NCI-H1105 (cell line): ENCODE measurements at regions not wholly inside any gene's neighbourhood (a gene's known extent, or its start where the extent isn't known, plus 50 kb on each side); places are given as distances from the start of the nearest gene placed in this dataset.

Experiments
- DNase-seq: peaks from one replicate; lab custom pipeline; 2025; lab: John Stamatoyannopoulos, UW

DNA sequence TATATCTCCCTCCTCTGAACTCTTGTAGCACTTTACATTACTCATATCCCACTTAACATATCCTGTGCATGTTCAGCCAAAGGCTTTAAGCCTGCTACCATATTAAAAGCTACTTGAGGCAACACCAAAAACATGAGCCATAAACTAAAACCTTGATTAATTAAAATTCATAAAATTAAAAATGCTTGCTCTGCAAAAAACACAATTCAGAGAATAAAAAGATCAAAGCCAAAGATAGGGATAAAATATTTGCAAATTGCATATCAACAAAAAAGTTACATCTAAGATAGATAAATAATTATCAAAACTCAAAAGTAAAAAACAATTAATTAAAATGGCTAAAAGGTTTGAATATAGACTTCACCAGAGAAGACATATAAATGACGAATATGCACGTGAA, 495.4 kb upstream of the PIK3C3 start:
- no peak for DNase-seq

DNA sequence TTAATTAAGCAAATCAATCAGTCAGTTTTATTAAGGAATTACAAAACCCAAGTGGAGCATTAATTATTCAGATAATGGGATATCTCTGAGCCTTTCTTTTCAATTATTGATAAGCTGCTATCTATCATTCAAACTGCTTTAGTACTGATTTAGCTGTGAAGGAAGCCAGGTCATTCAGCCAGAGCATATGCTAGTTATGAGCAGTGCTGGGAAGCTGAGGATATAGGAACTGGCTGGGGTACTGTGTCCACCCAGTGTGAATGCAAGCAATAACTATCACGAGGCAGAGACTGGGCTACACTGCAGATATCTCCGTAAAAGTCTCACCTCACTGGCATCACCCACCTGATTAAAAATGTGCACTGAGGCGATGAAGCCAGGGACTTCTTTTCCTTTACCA, 496.7 kb upstream of the PIK3C3 start:
- no peak for DNase-seq

DNA sequence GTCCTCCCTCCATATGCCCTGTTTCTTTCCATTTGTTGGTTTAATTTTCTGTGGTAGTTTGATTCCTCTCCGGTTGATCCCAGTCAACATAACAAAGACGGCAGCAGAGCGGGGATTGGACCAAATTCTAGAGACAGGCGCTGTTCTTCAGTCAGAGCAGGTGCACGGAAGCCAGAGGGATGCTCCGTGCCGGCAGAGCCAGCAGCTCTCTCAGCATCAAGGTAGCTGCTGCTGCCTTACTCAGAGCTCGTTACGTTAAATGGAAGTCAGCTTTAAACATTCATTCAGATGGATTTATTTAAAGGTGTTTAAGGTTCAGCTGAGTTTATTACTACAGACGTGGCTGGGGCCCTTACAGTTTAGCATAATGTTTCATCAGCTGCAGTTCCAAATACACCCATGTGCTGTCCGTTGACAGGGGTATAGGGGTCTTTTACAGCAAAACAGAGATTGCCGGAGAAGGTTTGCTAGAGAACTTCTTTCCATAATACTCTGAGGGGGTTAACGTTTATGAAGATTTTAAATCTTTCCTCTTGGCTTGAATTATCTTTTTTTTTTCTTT, 497.2 kb upstream of the PIK3C3 start:
- DNase-seq: no peak

DNA sequence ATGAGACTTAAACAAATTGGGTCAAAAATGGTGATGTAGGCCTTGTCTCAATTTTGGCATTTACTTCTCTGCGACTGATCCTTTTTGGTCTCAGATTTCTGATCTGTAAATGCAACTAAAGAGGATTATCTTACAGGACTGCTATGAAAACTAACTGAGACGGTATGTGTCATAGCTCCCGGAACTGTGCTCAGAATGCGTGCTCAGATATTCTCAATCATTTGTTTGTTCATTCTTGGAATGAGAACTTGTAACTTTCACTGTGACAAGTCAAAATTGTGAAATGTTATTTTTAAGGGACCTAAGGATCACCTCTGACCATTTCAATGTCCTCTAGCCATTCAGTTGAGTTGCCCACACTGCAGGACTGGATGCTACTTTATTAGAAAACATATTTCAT, 498.2 kb upstream of the PIK3C3 start:
- no peak for DNase-seq

DNA sequence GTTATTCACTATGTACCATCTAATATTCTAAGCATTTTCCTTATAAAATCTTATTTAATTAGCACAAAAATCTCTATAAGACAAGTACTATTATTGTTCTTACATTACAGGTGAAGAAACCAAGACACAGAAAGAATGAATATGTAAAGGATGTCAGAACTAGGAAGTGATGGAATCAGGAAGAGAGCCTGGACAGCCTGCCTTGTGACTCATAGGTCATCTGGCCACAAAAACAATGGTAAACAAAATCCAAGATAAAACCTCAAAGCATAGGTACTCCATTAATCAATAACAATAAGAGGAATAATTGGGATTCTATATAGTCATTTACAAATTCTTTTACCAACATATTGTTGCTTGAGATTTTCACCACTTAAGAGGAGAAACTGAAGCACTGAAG, 505.4 kb upstream of the PIK3C3 start:
- no peak for DNase-seq

DNA sequence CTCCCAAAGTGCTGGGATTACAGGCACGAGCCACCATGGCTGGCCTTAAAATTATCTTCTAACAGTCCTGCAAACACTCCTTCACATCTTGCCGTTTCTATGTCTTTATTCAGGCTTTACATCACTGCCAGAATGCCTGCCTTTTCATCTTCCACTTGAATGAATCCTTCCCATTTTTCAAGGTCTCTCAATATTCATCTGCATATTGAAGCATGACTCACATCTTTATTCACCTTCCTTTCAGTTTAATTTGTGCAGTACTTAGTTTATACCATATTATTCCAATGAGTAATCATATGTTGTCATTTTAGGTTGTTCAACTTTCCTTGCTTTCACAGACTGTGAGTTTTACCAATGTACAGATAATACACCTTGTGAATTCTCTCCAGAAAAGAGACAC, 510.1 kb upstream of the PIK3C3 start:
- DNase-seq: no peak

DNA sequence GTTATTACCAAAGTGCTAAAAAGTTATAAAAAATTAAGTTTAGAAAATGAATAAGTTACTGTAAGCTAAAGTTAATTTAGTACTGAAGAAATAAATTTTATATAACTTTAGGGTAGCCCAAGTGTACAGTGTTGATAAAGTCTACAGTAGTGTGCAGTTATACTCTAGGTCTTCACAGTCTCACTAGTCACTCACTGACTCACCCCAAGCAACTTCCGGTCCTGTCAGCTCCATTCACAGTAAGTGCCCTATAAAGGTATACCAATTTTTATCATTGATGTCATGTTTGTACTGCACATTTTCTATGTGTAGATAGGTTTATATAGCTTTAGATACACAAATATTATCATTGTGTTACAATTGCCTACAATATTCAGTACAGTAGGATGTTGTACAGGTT, 518.3 kb upstream of the PIK3C3 start:
- DNase-seq: no peak

DNA sequence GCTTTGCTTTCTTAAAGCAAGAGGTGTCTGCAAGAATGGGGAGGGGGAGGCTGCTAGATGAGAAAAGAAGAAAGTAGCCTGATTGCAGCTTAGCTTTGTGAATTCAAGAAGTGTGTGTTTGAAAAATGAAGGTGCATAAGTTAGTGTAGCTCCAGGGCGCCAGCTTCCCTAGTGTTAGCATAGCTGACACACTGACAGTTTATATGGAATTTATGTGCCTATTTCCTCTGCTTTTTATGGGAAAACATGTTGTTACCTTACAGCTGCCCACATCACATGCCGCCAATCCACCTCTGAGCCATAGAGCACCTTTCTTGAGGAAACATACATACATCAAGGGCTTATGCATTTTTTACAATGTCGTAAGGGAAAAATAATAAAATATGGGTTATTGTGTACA, 536.4 kb upstream of the PIK3C3 start:
- no peak for DNase-seq

DNA sequence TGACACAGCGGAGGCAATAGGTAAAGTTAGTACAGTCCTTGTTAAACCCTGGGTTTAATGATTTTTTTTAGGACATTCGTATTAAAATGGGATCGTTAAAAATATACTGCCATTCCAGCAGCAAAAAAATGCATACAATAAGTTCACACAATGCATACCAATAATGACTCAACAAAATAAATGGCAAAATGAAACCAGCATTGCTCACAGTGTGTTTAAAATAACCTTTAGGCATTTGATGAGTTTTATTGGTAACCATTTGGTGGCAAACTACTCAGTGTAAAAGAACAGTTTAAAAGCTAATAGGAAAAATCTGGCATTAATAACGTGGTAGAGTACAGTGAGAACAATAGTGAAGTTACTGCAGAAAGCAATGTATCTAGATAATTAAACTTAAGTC, 539.0 kb upstream of the PIK3C3 start:
- no peak for DNase-seq

DNA sequence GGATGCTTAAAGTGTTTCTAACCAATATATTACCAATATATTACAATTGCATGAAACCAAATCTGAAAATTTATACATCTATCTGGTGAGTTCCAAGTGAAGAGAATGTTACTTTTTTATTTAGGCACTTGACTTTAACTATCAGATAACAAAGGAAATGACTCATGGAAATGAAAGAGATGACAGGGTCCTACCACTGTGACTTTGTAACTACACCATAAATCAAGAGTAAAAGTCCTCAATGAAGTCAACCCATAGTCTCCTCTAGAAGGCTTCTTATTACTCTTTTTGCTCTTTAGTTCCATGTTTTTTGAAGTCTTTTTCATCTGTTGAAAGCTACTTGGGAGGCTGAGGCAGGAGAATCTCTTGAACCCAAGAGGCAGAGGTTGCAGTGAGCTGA, 545.0 kb upstream of the PIK3C3 start:
- DNase-seq: no peak

DNA sequence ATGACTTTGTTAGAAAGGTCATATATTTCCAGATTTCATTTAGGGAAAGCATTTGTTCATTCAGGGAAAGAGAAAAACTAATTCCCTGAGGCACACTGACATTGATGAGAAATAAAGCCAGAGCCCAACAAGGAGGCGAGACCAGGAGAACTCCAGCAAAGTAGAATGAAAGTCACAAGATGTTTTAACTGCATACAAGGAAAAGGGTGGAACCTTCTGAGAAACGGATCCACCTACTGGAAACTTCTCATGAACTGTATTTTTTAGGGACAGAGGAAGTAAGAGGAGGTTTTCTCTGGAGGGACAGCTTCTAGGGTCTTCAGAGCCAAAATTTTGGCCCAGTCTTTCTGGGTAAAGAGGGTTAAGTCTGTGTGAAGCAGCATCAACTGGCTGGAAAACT, 548.2 kb upstream of the PIK3C3 start:
- DNase-seq: no peak

DNA sequence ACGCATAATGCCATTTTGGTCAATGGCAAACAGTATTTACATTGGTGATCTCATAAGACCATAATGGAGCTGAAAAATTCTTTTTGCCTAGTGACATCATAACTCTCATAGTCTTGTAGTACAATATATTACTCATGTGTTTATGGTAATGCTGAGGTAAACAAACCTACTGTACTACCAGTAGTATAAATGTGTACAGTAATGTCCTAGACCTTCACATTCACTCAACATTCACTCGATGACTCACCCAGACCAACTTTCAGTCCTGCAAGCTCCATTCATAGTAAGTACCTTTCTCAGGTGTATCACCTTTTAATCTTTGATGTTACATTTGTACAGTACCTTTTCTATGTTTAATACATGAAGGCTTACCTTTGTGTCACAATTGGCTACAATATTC, 558.2 kb upstream of the PIK3C3 start:
- no peak for DNase-seq

DNA sequence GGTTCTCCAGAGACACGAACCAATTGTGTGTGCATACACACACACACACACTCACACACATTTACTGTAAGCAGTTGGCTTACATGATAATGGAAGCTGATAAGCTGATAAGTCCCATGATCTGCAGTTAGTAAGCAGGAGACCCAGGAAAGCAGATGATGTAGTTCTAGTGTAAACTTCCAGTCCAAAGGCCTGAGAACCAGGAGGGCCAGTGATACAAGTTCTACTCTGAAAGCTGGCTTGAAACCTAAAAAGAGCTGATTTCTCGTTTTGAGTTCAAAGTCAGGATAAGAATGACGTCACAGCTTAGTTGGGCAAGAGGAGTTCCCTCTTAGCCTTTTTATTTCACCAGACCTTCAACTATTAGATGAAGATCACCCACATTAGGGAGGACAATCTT, 558.8 kb upstream of the PIK3C3 start:
- DNase-seq: no peak

DNA sequence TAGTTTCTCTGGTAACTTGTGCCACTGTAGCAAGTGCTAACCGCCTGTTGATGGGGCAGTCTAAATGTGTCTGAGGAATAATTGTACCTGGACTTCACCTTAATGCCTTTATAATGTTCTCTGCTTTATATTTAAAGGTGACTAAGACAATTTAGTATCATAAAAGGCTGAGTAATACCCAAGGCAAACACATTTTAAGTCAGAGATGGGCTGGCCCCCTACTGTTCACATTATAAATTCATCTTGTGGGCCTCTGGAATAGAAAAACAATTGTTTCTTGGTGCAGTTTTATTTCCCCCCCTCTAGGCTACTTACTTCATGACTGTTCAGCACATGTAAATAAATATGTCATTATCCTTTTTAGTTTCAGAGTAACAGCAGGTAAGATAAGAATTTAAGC, 559.3 kb upstream of the PIK3C3 start:
- DNase-seq: no peak

DNA sequence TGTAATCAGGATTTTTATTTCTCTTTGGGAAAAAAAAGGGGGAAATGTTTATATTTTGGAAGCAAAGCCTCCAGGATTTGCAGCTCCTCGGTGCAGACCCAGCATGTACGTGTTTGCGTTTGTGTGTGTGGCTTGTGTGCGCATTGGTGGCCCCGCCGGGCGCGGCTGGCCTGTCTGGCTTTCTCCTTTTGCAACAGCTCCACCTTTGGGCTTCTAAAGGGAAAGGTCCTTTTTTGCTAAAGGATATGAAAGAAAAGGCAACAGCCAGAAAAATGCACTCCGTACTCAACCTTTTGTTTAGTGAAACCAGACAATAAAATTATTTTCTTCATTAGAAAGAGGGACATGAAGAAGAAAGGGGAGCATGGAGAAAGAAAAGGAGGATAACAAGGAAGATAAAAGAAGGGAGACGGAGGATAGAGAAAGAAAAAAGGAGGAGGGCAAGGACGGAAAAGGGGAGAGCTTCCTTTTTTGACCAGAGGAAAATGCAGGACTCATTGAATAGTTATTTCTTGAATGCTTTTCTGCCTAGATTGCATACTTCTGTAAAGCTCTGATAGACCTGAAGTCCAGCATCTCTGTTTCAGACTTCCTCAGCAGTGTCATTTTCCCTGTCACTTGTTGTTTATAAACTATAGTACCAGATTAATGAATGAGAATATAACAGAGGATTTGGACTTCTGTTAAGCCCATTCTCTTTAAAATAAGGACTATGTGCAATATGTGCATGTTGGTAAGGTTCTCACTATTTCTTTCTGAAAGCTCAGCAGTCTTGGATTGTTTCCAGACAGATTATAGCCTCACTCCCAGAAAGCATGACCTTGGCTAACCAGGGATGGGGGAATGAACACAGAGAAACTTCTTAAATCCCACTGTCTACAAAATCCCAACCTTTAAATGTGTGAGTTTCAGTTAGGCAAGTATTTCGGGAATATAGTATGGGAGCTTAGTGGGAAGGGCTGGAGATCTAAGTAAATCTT, 563.1 kb upstream of the PIK3C3 start:
- DNase-seq: peak; percentile 63

DNA sequence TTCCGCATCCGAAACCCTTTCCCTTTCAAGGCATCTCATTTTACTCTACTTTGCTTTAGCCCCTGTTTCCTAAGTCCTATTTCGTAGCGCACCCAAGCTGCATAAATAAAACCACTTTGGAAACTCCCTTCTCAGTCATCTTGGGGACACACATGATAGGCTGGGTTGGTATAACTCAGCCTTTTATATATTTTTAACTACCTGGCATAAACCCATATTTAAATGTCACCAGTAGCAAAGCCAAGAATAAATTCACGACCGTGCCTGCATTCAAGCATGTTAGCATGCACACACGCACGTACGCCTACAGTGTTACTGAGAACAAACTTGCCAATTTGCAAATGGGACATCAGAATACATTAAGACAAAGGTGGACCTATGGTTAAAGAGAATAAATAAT, 564.7 kb upstream of the PIK3C3 start:
- DNase-seq: no peak

DNA sequence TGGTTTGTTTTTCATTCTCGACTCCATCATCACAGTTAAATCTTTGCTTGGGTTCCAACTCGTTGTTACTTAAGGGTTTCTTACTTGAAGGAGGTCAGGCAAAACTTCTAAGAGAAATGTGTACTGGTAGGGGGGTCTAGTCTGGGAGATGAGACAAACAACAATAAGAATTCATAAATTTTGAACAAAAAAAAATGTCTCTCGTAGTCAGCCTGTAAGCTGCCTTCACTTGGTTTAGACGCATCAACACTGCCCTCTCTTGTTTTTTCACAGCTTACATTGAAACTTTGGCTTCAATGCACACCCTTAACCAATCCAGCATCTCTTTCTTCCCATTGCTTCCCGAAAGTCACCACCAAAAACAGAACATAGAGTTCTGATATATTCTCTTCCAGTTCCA, 576.4 kb upstream of the PIK3C3 start:
- DNase-seq: no peak

DNA sequence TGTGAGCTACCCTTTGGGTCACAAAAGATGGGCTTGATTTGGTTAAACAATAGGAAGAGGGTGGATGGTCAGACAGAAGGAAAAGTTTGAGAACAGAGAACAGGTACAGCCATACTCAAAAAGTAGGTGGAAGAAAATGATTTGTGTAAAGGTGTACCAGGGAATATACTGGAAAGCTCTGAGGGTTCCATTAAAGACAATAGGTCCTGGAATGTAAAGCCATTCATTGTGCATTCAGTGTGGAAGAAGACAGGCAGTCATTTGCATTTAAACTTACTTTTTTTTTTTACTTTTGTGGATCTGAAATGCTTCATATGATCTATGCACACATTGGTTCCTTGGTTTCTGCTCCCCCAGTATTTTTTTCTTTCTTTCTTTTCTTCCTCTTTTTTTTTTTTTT, 581.4 kb upstream of the PIK3C3 start:
- DNase-seq: no peak

DNA sequence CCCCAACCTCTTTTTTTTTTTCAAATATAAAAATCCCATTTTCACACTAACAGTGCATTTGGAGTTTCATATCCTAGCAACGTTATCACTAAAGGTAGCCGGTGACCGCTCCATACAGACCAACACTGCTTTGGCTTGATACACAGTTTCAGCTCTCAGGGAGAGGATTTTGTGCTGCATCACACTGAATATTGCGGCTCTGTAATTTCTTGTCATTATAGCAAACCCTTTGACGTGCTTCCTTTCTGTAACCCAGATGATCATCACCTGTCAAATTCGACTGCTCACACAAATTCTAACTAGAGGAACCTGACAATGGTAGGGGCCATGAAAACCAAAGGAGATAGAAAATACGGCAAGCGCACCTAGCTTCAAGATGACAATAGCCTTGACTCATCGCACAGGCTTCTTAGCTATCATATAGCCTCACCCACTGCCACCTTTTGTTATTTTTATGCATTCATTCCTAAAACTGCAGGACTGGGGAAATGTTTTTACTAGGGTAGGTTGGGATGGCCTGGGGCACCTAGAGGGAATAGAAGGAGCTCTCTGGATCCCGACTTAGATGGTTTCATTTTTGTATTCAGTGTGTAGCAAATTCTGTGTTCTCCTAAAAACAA, 582.9 kb upstream of the PIK3C3 start:
- DNase-seq: no peak

DNA sequence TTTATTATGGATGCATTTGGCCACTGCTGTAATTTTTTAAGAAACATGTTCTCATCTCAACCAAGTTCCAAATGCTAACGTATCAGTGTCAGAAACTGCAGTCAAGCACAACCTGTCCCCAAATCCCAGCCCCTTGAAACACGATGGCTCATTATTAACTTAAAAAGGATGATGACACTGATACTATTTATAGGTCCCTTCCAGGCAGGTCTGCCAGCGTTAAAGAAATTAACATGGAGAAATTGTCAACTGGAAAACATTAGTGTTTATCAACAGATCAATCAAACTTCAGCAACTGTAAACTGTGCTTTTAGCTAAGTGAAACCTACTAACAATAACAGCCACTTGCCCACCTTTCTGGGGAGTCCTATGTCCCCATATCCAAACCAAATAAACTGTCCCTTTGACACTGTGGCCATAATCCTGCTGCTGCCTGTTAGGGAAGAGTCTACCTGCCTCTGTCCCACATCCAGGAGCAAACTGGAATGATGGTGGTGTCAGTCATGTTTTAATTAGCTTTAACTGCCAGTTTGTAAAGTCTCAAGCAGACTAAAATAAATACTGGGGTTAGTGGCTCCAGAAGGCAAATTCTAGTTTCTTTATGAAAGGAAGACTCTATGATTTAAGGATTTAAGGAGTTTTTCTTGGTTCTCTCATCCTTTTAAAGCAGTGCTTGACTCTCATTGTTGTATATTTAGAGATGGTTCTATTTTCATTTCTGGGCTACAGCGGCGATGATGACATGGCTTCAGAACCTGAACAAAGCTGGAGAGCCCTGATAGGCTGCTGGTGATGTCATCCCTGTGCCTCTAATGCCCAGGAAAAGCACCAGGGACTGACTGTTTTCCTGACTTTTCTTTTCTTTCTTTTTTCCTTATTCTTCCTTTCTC, 583.6 kb upstream of the PIK3C3 start:
- DNase-seq: peak; percentile 29

DNA sequence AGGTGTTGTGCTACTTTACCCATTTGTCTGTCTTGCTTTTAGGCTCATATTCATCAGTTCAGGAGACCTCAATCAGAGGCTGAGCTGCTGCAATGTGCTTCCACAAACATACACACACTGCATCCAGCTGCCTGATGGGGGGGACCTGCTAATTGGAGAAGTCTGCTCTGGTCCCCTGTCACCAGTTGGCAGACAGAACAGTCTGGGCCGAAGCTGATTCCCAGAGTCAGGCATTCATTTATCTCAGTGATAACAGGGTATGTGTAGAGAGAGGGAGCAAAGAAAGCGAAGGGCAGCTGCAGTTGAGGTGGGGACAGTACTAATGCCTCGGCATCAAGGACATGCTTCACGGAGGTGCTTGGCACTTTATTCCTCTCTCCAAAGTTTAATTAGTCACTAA, 584.3 kb upstream of the PIK3C3 start:
- peak; percentile 60 for DNase-seq

DNA sequence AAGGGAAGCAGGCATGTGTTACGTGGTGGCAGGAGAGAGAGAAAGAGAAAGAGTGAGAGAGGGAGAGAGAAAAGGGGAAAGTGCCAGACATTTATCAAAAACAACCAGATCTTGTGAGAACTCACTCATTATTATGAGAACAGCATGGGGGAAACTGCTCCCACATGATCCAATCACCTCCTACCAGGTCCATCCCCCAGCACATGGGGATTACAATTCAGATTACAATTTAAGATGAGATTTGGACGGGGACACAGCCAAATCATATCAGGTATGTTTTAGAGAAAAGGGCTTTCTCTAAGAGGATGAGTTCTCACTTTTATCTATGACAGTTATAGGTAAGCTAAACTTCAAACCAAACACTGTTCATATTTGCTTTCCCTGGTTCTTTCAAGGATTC, 597.3 kb upstream of the PIK3C3 start:
- no peak for DNase-seq
